GM18861 (cell line): ENCODE measurements at regions not wholly inside any gene's neighbourhood (a gene's known extent, or its start where the extent isn't known, plus 50 kb on each side); places are given as distances from the start of the nearest gene placed in this dataset.

ENCODE experiments used
- ATAC-seq: cut with Tn5 transposase; IDR thresholded peaks from one replicate; pipeline ENCODE4 v1.9.1; 2021; ENCODE audit not compliant: unreplicated experiment

GRCh38 chr3:41076399-41076798 lies 122.9 kb upstream of the CTNNB1 start:
- no peak for ATAC-seq

- ATAC-seq: no peak
Measured at GRCh38 chr3:41080141-41080540, 119.2 kb upstream of the CTNNB1 start.

GRCh38 chr3:41088882-41089281 lies 110.4 kb upstream of the CTNNB1 start:
- no peak for ATAC-seq

- ATAC-seq: no peak
Measured at GRCh38 chr3:41089566-41089965, 109.7 kb upstream of the CTNNB1 start.

GRCh38 chr3:41092844-41093243 lies 106.5 kb upstream of the CTNNB1 start:
- ATAC-seq: no peak

- ATAC-seq: no peak
Measured at GRCh38 chr3:41093476-41093875, 105.8 kb upstream of the CTNNB1 start.

GRCh38 chr3:41094351-41094750 lies 105.0 kb upstream of the CTNNB1 start:
- ATAC-seq: no peak

GRCh38 chr3:41095702-41096101 lies 103.6 kb upstream of the CTNNB1 start:
- ATAC-seq: no peak

GRCh38 chr3:41097896-41098496 lies 101.3 kb upstream of the CTNNB1 start:
- ATAC-seq: no peak

GRCh38 chr3:41101231-41101630 lies 98.1 kb upstream of the CTNNB1 start:
- ATAC-seq: no peak

GRCh38 chr3:41102053-41102556 lies 97.2 kb upstream of the CTNNB1 start:
- no peak for ATAC-seq

GRCh38 chr3:41102750-41103149 lies 96.6 kb upstream of the CTNNB1 start:
- ATAC-seq: no peak

GRCh38 chr3:41103200-41103599 lies 96.1 kb upstream of the CTNNB1 start:
- ATAC-seq: no peak

GRCh38 chr3:41104147-41104546 lies 95.2 kb upstream of the CTNNB1 start:
- ATAC-seq: no peak

- no peak for ATAC-seq
Measured at GRCh38 chr3:41106691-41107090, 92.6 kb upstream of the CTNNB1 start.

- no peak for ATAC-seq
Measured at GRCh38 chr3:41111011-41111410, 88.3 kb upstream of the CTNNB1 start.

GRCh38 chr3:41112466-41112865 lies 86.8 kb upstream of the CTNNB1 start:
- ATAC-seq: no peak

- no peak for ATAC-seq
Measured at GRCh38 chr3:41115069-41115468, 84.2 kb upstream of the CTNNB1 start.

- no peak for ATAC-seq
Measured at GRCh38 chr3:41116851-41117250, 82.5 kb upstream of the CTNNB1 start.

GRCh38 chr3:41117398-41117870 lies 81.9 kb upstream of the CTNNB1 start:
- ATAC-seq: peak; percentile 93

GRCh38 chr3:41118461-41119390 lies 80.6 kb upstream of the CTNNB1 start:
- no peak for ATAC-seq

- no peak for ATAC-seq
Measured at GRCh38 chr3:41120460-41120859, 78.8 kb upstream of the CTNNB1 start.
